ENCODE measurements at regions not wholly inside any gene's neighbourhood (a gene's known extent, or its start where the extent isn't known, plus 50 kb on each side); places are given as distances from the start of the nearest gene placed in this dataset.
"Not testable (repeated sequence)": the region's sequence is repeated elsewhere in the genome, so short reads cannot be mapped to it uniquely, and the experiment has no call there.

DNA sequence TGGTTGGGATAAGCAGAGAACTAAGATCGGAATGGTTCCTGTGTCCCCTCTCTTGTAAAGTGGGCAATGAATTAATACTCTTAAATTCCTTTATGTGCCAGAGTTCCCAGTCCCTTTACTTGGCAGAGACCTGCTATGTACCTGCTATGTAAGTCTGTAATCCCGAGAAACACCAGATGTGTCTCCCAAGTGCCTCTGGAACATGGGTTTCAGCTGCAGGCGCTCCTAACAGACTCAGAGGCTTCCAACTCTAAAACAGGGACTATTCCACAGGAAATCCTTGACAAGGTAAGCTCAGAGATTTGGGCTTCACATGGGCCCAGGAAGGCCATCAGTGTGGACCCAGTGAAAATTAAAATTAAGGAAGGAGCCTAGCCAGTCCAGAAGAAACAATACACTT, 117.7 kb upstream of the PLCL2 start:
- peak in 1 of 10 donors; percentile 59 for DNase-seq
- intact Hi-C loops (cut with DNase I) = no loop called here

- no peak for DNase-seq
- intact Hi-C loops (cut with DNase I) = no loop called here
These were observed 116.7 kb upstream of the PLCL2 start for GRCh38 chr3:16768014-16768413.

DNA sequence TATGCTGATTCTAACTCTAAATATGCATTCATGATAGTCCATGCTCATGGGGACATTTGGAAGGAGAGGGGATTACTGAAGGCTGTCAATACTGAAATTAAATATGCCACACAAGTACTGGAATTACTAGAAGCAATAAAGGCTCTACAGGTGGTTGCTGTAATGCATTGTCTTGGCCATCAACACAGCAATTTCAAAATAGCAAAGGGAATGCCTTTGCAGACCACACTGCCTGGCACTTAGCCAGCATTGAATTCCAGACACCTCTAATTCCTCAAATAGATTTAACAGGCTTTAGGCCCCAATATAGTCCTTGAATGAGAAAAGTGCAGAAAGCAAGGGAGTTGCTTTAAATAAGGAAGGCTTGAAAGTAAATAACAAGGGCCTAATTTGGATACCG, 115.8 kb upstream of the PLCL2 start:
- intact Hi-C loops (cut with DNase I) = no loop called here
- no peak for DNase-seq

- intact Hi-C loops (cut with DNase I) = no loop called here
- no peak for DNase-seq
These were observed 115.2 kb upstream of the PLCL2 start for GRCh38 chr3:16769525-16769924.

DNA sequence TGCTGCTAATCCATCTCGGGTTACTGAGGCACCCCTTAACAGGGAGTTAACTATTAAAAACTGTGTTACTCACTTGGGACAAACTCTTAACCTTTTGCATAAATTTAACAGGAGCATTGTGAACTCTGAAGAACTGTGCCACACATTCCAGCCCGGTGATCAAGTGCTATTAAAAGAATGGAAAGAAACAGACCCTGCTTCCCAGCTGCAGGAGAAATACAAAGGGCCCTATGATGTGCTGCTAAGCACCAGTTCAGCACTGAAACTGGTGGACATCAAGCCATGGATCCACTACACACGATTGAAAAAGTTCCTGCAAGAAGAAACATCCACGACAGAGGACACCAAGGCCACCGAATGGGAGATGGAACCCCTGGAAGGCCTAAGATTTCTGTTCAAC, 114.7 kb upstream of the PLCL2 start:
- intact Hi-C loops (cut with DNase I) = no loop called here

GRCh38 chr3:16770792-16771191, 114.0 kb upstream of the PLCL2 start:
- no peak for DNase-seq
- intact Hi-C loops (cut with DNase I) = no loop called here

More for the DNA sequence above, 114.7 kb upstream of the PLCL2 start:
- DNase-seq = no peak

DNA sequence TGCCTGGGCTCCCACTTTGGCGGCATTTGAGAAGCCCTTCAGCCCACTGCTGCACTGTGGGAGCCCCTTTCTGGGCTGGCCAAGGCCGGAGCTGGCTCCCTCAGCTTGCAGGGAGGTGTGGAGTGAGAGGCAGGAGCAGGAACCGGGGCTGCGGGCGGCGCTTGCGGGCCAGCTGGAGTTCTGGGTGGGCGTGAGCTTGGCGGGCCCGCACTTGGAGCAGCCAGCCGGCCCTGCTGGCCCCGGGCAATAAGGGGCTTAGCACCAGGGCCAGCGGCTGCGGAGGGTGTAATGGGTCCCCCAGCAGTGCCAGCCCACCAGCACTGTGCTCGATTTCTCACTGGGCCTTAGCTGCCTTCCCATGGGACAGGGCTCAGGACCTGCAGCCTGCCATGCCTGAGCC, 111.2 kb upstream of the PLCL2 start:
- DNase-seq; intact Hi-C loops (cut with DNase I): not testable (repeated sequence)

DNA sequence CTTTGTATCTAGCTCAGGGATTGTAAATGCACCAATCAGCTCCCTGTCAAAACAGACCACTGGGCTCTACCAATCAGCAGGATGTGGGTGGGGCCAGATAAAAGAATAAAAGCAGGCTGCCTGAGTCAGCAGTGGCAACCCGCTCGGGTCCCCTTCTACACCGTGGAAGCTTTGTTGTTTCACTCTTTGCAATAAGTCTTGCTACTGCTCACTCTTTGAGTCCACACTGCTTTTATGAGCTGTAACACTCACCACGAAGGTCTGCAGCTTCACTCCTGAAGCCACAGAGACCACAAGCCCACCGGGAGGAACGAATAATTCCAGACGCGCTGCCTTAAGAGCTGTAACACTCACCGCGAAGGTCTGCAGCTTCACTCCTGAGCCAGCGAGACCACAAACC, 110.2 kb upstream of the PLCL2 start:
- intact Hi-C loops (cut with DNase I); DNase-seq: not testable (repeated sequence)

DNA sequence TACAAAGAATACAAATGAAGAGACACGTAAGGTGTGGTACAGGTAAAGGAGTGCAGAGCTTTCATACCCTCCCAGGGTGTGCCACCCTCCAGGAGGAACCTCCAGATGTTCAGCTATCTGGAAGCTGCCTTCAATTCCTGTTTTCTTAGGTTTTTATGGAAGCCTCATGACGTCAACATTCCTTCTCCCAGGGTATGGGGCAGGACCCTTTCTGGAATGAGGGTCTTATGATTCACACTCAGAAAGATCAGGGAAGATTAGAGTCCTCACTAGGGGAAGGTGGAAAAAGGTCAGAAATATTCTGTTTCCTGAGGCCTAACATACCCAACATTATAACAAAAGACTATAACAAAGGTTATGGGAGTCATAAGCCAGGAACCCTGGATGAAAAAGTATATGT, 99.8 kb upstream of the PLCL2 start:
- DNase-seq = no peak
- intact Hi-C loops (cut with DNase I) = no loop called here

- intact Hi-C loops (cut with DNase I) = no loop called here
These were observed 99.3 kb upstream of the PLCL2 start for GRCh38 chr3:16785465-16785864.

GRCh38 chr3:16788440-16789056, 96.2 kb upstream of the PLCL2 start:
- no peak for DNase-seq
- intact Hi-C loops (cut with DNase I) = no loop called here

More at GRCh38 chr3:16785465-16785864, 99.3 kb upstream of the PLCL2 start:
- DNase-seq = no peak

GRCh38 chr3:16789344-16790120, 95.2 kb upstream of the PLCL2 start:
- intact Hi-C loops (cut with DNase I) = no loop called here
- DNase-seq = peak in 1 of 10 donors; percentile 17

DNA sequence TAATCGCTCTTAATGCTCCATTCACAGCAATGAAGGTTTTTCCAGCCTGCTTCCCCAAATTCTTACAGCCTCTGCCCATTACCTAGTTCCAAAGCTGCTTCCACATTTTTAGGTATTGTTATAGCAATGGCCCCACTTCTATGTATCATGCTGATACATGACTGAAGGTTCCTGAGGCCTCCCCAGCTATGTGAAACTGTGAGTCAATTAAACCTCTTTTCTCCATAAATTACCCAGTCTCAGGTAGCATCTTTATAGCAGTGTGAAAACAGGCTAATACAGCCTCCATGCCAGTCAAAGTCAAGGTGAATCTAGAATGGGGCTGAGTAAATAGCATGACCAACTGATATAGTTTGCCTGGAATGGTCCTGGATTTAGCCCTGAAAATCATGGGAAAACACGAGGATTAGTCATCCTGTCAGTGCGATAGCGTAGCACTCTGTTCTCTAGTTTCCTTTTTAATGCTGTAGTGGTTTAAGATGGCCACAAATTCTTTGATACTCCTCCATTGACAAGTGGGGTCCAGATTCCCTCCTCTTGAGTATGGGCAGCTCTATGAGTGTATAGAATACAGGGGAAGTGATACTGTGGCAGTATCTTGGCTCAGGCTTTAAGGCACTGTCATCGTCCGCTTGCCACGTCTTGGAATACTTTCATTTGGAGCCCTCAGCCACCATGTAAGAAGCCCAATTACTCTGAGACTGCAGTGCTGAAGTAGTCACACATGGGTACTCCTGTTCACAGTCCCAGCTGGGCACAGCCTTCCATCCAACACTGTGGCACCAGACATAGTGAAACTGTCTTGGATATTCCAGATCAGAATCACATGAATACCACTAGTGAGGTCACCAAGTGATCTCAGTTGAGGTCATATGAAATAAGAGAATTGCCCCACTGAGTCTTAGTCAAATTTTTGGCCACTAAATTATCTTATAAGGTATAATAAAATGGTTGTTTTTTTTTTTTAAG, 94.0 kb upstream of the PLCL2 start:
- intact Hi-C loops (cut with DNase I) = no loop called here
- DNase-seq = no peak

- no peak for DNase-seq
These were observed 91.4 kb upstream of the PLCL2 start for GRCh38 chr3:16793321-16793720.

DNA sequence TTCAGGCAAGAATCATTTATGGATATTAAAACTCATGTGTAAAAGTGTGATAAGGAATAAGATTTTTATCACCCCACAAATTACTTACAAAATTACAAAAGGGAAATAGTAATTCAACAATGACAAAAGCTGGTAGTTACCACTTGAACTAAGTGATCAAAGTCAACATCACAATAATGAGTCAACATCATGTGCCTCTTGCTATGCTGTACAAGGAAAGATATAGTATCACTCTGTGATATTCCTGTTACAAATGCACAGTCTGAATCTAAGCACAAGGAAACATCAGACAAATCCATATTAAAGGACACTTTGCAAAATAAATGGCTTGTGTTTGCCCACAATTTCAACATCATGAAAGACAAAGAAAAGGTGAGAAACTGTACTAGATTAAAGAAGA, 90.5 kb upstream of the PLCL2 start:
- intact Hi-C loops (cut with DNase I) = no loop called here
- no peak for DNase-seq

More at GRCh38 chr3:16793321-16793720, 91.4 kb upstream of the PLCL2 start:
- intact Hi-C loops (cut with DNase I) = no loop called here

GRCh38 chr3:16795581-16795980, 89.2 kb upstream of the PLCL2 start:
- intact Hi-C loops (cut with DNase I) = no loop called here
- DNase-seq = no peak

GRCh38 chr3:16797831-16798230, 86.9 kb upstream of the PLCL2 start:
- DNase-seq = no peak
- intact Hi-C loops (cut with DNase I) = no loop called here

GRCh38 chr3:16798738-16799137, 86.0 kb upstream of the PLCL2 start:
- intact Hi-C loops (cut with DNase I) = no loop called here
- no peak for DNase-seq

DNA sequence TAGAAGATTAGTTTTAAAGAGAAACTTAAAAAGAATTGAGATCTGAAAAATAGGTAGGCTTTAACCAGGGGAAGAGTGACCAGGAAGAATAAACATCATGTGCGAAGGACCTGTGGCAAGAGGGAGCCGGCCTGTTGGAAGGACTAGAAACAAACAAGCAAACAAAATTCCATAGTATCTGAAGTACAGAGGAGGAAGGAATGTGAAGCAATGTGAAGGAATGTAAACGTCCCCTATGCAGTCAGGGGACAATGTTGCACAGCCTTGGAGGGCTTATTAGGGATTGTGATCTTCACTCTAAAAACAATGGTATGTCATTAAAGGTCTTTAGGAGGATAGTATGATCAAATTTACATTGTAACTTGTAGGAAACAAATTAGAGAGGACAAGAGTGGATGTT, 84.4 kb upstream of the PLCL2 start:
- intact Hi-C loops (cut with DNase I) = no loop called here
- no peak for DNase-seq

DNA sequence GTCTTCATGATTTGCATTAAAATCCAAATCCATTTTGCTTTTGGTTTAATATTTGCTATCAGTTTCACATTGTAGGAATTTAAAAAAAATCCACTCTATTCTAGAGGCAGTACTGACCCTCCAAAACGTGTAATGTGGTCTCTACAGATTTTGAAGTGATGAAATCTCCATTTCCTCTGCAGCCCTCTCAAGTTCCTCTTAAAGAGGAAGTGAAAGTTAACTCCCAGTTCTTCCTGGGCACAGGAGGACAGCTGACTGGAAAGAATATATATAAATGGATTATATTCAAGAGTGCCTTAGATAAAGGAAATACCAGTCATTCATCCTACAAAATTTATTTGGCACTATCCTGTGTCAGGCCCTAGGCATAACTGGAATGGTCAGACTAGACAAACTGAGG, 83.5 kb upstream of the PLCL2 start:
- intact Hi-C loops (cut with DNase I) = no loop called here
- DNase-seq = no peak

DNA sequence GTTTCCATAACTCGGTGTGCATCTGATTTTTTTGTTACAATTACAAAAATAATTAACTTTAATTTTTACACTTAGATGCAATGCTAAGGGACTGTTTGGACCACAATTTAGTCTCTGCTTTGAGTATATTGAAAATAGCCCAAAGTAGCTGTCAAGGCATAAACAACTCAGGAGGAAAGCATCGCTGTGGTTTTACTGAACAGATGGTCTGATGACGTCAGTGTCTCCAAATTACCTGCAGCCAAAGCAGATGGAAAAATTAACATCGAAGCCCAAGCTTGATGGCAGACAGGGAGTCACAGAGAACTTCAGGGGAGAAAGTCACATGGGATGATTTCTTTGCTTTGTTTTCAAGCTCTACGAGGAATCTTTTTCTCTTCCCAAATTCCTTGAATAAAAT, 83.1 kb upstream of the PLCL2 start:
- intact Hi-C loops (cut with DNase I) = no loop called here
- DNase-seq = no peak
